Endothelial cell of umbilical vein (primary cell): ENCODE measurements at regions not wholly inside any gene's neighbourhood (a gene's known extent, or its start where the extent isn't known, plus 50 kb on each side); places are given as distances from the start of the nearest gene placed in this dataset.

Source experiments
- EZH2 ChIP-seq: IDR thresholded peaks from 2 replicates; pipeline ENCODE4 v1.6.1; 2012; ENCODE audit warnings: borderline replicate concordance, low read depth, mild to moderate bottlenecking, moderate library complexity, low read length, inconsistent platforms; ENCODE audit not compliant: severe bottlenecking
- FOS ChIP-seq: IDR thresholded peaks from 2 replicates; pipeline ENCODE4 v1.6.1; 2011; ENCODE audit warnings: mild to moderate bottlenecking, low read length, moderate library complexity, borderline replicate concordance; ENCODE audit not compliant: insufficient read depth
- MYC ChIP-seq: IDR thresholded peaks from one replicate; pipeline ENCODE4 v1.6.1; 2011; ENCODE audit warnings: mild to moderate bottlenecking, low read depth, low read length
- POLR2A ChIP-seq: IDR thresholded peaks from 2 replicates; pipeline ENCODE4 v1.6.1; 2012; ENCODE audit warnings: low read depth, mild to moderate bottlenecking, control low read depth, low read length
- POLR2AphosphoS5 ChIP-seq: IDR thresholded peaks from 2 replicates; pipeline ENCODE4 v1.6.1; 2012; ENCODE audit warnings: low read depth, mild to moderate bottlenecking, control low read depth, low read length, moderate library complexity; ENCODE audit not compliant: insufficient read depth
- TF ChIP-seq, protein P1 (sequence below), 2 donors: IDR thresholded peaks; 1 replicate in 1 of 2; 2 replicates in 1 of 2; pipeline ENCODE4 v1.5.1; 2011; ENCODE audit warnings: low read length in 2 of 2, mild to moderate bottlenecking in 2 of 2, moderate library complexity in 2 of 2, control low read depth in 1 of 2, inconsistent platforms in 1 of 2, low read depth in 1 of 2; ENCODE audit not compliant: insufficient read depth in 1 of 2; ENCODE audit errors: extremely low read depth in 1 of 2

- TF ChIP-seq, protein P1, sequence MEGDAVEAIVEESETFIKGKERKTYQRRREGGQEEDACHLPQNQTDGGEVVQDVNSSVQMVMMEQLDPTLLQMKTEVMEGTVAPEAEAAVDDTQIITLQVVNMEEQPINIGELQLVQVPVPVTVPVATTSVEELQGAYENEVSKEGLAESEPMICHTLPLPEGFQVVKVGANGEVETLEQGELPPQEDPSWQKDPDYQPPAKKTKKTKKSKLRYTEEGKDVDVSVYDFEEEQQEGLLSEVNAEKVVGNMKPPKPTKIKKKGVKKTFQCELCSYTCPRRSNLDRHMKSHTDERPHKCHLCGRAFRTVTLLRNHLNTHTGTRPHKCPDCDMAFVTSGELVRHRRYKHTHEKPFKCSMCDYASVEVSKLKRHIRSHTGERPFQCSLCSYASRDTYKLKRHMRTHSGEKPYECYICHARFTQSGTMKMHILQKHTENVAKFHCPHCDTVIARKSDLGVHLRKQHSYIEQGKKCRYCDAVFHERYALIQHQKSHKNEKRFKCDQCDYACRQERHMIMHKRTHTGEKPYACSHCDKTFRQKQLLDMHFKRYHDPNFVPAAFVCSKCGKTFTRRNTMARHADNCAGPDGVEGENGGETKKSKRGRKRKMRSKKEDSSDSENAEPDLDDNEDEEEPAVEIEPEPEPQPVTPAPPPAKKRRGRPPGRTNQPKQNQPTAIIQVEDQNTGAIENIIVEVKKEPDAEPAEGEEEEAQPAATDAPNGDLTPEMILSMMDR (IDR thresholded peaks at IDR 0.05; ENCODE audit: extremely low read depth in 1 of 2, insufficient read depth in 1 of 2, low read depth in 1 of 2, low read length in 2 of 2) = no peak
- TF ChIP-seq POLR2A (no peak), FOS (no peak), EZH2 (no peak), POLR2AphosphoS5 (no peak), MYC (no peak)
Observed at GRCh38 chr18:64294967-64295366, 146.1 kb upstream of the LINC00305 start.
